Hepatocyte (in vitro differentiated cells): ENCODE measurements at regions not wholly inside any gene's neighbourhood (a gene's known extent, or its start where the extent isn't known, plus 50 kb on each side); places are given as distances from the start of the nearest gene placed in this dataset.

Experiments used
- DNase-seq: peaks from one replicate; pipeline ENCODE4 v3.0.0-alpha.2; 2016; ENCODE audit warnings: low spot score
- H2AFZ ChIP-seq: fragments of 200-600 bp; sonication (generic); 2 replicates; pipeline ENCODE4 v1.6.0; 2016; ENCODE audit warnings: antibody characterized with exemption, mild to moderate bottlenecking
- H3K27ac ChIP-seq: fragments of 200-600 bp; sonication (generic); 2 replicates; pipeline ENCODE4 v1.5.1; 2016; ENCODE audit warnings: mild to moderate bottlenecking
- H3K27me3 ChIP-seq: fragments of 200-600 bp; sonication (generic); 2 replicates; pipeline ENCODE4 v1.6.1; 2016
- H3K36me3 ChIP-seq: fragments of 200-600 bp; sonication (generic); replicated peaks from 2 replicates; pipeline ENCODE4 v1.5.1; 2016; ENCODE audit warnings: low read depth; ENCODE audit not compliant: insufficient read depth
- H3K4me1 ChIP-seq: fragments of 200-600 bp; sonication (generic); 2 replicates; pipeline ENCODE4 v1.5.1; 2016; ENCODE audit warnings: mild to moderate bottlenecking, moderate library complexity; ENCODE audit not compliant: insufficient read depth
- H3K4me2 ChIP-seq: fragments of 200-600 bp; sonication (generic); 2 replicates; pipeline ENCODE4 v1.6.0; 2016
- H3K4me3 ChIP-seq: fragments of 200-600 bp; sonication (generic); 2 replicates; pipeline ENCODE4 v1.5.1; 2016; ENCODE audit warnings: mild to moderate bottlenecking
- H3K79me2 ChIP-seq: fragments of 200-600 bp; sonication (generic); 2 replicates; pipeline ENCODE4 v1.6.0; 2017; ENCODE audit warnings: mild to moderate bottlenecking
- H3K9me2 ChIP-seq: fragments of 200-600 bp; sonication (generic); replicated peaks from 2 replicates; pipeline ENCODE4 v1.6.0; 2017; ENCODE audit warnings: mild to moderate bottlenecking; ENCODE audit not compliant: insufficient read depth
- H3K9me3 ChIP-seq: fragments of 200-600 bp; sonication (generic); 2 replicates; pipeline ENCODE4 v1.5.1; 2016; ENCODE audit warnings: low read depth, mild to moderate bottlenecking
- H4K20me1 ChIP-seq: fragments of 200-600 bp; sonication (generic); 2 replicates; pipeline ENCODE4 v1.6.0; 2016; ENCODE audit warnings: mild to moderate bottlenecking; ENCODE audit not compliant: insufficient read depth, poor library complexity, severe bottlenecking
- CTCF ChIP-seq: fragments of 200-600 bp; sonication (generic); IDR thresholded peaks from 2 replicates; pipeline ENCODE4 v1.5.1; 2016; ENCODE audit warnings: antibody characterized with exemption, mild to moderate bottlenecking; ENCODE audit not compliant: poor library complexity
- EZH2 ChIP-seq: fragments of 200-600 bp; sonication (generic); IDR thresholded peaks from 2 replicates; pipeline ENCODE4 v1.6.1; 2016; ENCODE audit warnings: antibody characterized with exemption, mild to moderate bottlenecking, borderline replicate concordance
- EZH2phosphoT487 ChIP-seq: fragments of 200-600 bp; sonication (generic); IDR thresholded peaks from one replicate; pipeline ENCODE4 v1.6.1; 2018; ENCODE audit warnings: antibody characterized with exemption, mild to moderate bottlenecking, low read depth, moderate library complexity; ENCODE audit not compliant: unreplicated experiment, severe bottlenecking
- WGBS: methylation state at CpG from one replicate; pipeline ENCODE4 v1.1.6; 2016; ENCODE audit warnings: low lambda C conversion rate; ENCODE audit errors: missing lambda C conversion rate; 5-methylcytosine and 5-hydroxymethylcytosine counted together

- no peak overlapping the region for H3K4me3 ChIP-seq
- no peaks in the 10 kb centered on the region for H3K4me1 ChIP-seq
- TF ChIP-seq EZH2phosphoT487 = no peak
- TF ChIP-seq EZH2 = no peak
- TF ChIP-seq CTCF = no peak
- WGBS = 93% methylated on average over 3 of the region's 3 CpGs
- no peak overlapping the region for H3K4me2 ChIP-seq
- DNase-seq = no peak
- H3K9me3 ChIP-seq = no peaks in the 10 kb centered on the region
- H2AFZ ChIP-seq = no peak overlapping the region
- no peaks in the 10 kb centered on the region for H4K20me1 ChIP-seq
- H3K9me2 ChIP-seq = no peaks in the 10 kb centered on the region
- H3K36me3 ChIP-seq = no peaks in the 10 kb centered on the region
- H3K27ac ChIP-seq = no peak overlapping the region
- H3K79me2 ChIP-seq = no peaks in the 10 kb centered on the region
- no peaks in the 10 kb centered on the region for H3K27me3 ChIP-seq
Observed at GRCh38 chr9:111233963-111234362, 96.1 kb downstream of the OR2K2 start.

GRCh38 chr9:111232997-111233790 is 96.8 kb downstream of the OR2K2 start:
- Histone ChIP-seq H3K4me2 (no peak overlapping the region), H2AFZ (no peak overlapping the region), H3K27ac (no peak overlapping the region), H3K79me2 (no peaks in the 10 kb centered on the region), H3K4me1 (no peaks in the 10 kb centered on the region), H4K20me1 (no peaks in the 10 kb centered on the region), H3K36me3 (no peaks in the 10 kb centered on the region), H3K4me3 (no peak overlapping the region), H3K9me3 (no peaks in the 10 kb centered on the region), H3K9me2 (no peaks in the 10 kb centered on the region), H3K27me3 (no peaks in the 10 kb centered on the region)
- TF ChIP-seq EZH2phosphoT487 = no peak
- no peak for TF ChIP-seq CTCF
- no peak for TF ChIP-seq EZH2
- DNase-seq = no peak
- 59% methylated on average over 8 of the region's 8 CpGs for WGBS

GRCh38 chr9:111231801-111232580 is 98.0 kb downstream of the OR2K2 start:
- 76% methylated on average over 3 of the region's 3 CpGs for WGBS
- Histone ChIP-seq H2AFZ (no peak overlapping the region), H4K20me1 (no peaks in the 10 kb centered on the region), H3K4me1 (no peaks in the 10 kb centered on the region), H3K27me3 (no peaks in the 10 kb centered on the region), H3K79me2 (no peaks in the 10 kb centered on the region), H3K4me3 (no peak overlapping the region), H3K36me3 (no peaks in the 10 kb centered on the region), H3K4me2 (no peak overlapping the region), H3K9me3 (no peaks in the 10 kb centered on the region), H3K9me2 (no peaks in the 10 kb centered on the region), H3K27ac (no peak overlapping the region)
- DNase-seq = no peak
- TF ChIP-seq EZH2 = no peak
- no peak for TF ChIP-seq EZH2phosphoT487
- TF ChIP-seq CTCF = no peak
